ENCODE measurements at regions not wholly inside any gene's neighbourhood (a gene's known extent, or its start where the extent isn't known, plus 50 kb on each side); places are given as distances from the start of the nearest gene placed in this dataset.

DNA sequence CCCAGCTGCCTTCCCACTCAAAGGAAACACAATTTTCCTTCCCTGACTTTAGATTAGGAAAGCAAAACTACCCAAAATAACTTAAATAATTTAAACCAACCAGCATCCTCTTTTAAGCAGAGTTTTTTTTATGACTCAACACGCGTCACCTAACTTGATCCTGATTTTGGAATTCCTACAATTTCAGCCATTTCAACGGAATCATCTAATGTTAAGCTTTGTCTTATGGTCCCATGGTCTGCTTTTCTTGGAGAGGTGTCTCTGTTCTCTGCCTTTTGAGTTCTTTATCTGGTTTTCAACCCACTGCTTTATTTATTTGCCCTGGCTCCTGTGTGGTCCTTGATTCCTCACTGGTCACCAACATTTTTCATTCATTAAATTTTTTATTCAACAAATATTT, 219.2 kb upstream of the ARHGEF26 start:
- TF ChIP-seq, protein P1, sequence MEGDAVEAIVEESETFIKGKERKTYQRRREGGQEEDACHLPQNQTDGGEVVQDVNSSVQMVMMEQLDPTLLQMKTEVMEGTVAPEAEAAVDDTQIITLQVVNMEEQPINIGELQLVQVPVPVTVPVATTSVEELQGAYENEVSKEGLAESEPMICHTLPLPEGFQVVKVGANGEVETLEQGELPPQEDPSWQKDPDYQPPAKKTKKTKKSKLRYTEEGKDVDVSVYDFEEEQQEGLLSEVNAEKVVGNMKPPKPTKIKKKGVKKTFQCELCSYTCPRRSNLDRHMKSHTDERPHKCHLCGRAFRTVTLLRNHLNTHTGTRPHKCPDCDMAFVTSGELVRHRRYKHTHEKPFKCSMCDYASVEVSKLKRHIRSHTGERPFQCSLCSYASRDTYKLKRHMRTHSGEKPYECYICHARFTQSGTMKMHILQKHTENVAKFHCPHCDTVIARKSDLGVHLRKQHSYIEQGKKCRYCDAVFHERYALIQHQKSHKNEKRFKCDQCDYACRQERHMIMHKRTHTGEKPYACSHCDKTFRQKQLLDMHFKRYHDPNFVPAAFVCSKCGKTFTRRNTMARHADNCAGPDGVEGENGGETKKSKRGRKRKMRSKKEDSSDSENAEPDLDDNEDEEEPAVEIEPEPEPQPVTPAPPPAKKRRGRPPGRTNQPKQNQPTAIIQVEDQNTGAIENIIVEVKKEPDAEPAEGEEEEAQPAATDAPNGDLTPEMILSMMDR (IDR thresholded peaks at IDR 0.05) = no peak
- TF ChIP-seq, protein P2, sequence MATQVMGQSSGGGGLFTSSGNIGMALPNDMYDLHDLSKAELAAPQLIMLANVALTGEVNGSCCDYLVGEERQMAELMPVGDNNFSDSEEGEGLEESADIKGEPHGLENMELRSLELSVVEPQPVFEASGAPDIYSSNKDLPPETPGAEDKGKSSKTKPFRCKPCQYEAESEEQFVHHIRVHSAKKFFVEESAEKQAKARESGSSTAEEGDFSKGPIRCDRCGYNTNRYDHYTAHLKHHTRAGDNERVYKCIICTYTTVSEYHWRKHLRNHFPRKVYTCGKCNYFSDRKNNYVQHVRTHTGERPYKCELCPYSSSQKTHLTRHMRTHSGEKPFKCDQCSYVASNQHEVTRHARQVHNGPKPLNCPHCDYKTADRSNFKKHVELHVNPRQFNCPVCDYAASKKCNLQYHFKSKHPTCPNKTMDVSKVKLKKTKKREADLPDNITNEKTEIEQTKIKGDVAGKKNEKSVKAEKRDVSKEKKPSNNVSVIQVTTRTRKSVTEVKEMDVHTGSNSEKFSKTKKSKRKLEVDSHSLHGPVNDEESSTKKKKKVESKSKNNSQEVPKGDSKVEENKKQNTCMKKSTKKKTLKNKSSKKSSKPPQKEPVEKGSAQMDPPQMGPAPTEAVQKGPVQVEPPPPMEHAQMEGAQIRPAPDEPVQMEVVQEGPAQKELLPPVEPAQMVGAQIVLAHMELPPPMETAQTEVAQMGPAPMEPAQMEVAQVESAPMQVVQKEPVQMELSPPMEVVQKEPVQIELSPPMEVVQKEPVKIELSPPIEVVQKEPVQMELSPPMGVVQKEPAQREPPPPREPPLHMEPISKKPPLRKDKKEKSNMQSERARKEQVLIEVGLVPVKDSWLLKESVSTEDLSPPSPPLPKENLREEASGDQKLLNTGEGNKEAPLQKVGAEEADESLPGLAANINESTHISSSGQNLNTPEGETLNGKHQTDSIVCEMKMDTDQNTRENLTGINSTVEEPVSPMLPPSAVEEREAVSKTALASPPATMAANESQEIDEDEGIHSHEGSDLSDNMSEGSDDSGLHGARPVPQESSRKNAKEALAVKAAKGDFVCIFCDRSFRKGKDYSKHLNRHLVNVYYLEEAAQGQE (IDR thresholded peaks at IDR 0.05; ENCODE audit: insufficient read depth in 1 of 2, low read depth in 2 of 2, low read length in 1 of 2) = no peak
- TF ChIP-seq POLR2AphosphoS5 (IDR thresholded peaks at IDR 0.05; ENCODE audit: low read depth, low read length) = no peak
- no peak for TF ChIP-seq TCF7L2 (IDR thresholded peaks at IDR 0.05; ENCODE audit: low read depth, low read length)

Measured in Panc1 (cell line).